Superior temporal gyrus (tissue), 1 donor: ENCODE measurements at regions not wholly inside any gene's neighbourhood (a gene's known extent, or its start where the extent isn't known, plus 50 kb on each side); places are given as distances from the start of the nearest gene placed in this dataset.

ENCODE experiments used
- DNase-seq: peaks from one replicate; pipeline ENCODE4 v3.0.0-alpha.2; 2016; ENCODE audit errors: extremely low spot score

DNA sequence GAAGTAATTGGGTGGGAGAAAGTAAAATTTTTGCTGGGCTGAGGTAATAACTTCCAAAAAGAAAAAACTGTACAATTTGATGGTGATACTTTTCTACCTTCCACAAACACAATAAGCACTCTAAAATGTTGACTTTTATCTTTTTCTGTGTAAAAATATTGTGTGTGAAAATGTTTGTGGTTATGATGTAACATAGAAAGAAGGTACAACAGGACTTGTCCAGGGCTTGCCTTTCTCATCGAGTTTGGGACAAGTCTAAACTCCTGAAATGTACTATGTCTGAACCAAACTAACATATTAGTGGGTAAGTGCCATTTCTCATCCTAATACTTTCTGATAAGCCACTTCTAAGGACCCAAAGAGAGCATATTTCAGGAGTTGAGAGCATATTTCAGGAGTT, 174.2 kb upstream of the PDGFD start:
- no peak for DNase-seq

DNA sequence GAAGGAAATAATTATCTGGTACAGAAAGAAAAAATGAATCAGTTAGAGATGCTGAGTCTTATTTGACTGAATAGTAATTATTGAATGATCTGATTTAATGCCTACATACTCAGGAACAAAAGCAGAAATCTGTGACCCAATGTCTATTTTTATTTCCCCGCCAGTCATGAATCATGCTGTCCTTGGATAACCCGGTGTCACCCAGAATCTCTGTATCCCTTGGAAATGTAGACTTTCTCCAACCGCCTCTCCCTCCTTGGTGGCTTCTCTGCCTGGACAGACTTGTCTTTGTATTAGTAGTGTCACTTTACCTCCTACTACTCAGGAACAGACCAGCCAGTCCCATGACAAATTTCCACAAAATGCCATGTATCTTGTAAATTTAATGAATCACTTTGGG, 173.3 kb upstream of the PDGFD start:
- DNase-seq: no peak

DNA sequence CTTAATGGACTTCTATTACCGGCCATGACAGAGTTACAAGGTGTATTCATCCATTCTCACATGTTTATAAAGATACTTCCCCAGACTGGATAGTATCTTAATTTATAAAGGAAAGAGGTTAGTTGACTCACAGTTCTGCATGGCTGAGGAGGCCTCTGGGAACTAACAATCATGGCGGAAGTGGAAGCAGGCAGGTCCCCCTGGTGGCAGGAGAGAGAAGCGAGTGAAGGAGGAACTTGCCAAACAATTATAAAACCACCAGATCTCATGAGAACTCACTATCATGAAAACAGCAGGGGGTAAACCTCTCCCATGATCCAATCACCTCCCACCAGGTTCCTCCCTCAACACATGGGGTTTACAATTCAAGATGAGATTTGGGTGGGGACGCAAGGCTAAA, 170.0 kb upstream of the PDGFD start:
- no peak for DNase-seq

DNA sequence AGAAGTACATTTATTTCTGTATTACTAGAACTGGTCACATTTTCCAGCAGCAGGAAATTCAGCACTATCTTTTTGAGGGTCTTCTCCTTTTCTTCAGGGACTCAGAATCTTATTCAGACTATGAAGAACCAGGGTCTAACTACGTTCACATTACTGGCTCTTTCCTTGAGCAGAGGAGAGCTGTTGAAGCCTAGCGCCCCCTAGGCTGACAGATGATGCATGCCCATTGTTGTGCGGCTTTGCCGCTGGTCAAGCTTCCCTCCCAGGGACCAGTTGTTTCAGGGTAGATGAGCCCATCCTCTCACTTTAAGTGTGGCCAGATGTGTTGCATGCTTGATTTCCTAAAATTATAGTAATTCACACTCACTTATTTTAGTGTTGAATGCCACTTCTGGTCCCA, 168.2 kb upstream of the PDGFD start:
- DNase-seq: no peak

DNA sequence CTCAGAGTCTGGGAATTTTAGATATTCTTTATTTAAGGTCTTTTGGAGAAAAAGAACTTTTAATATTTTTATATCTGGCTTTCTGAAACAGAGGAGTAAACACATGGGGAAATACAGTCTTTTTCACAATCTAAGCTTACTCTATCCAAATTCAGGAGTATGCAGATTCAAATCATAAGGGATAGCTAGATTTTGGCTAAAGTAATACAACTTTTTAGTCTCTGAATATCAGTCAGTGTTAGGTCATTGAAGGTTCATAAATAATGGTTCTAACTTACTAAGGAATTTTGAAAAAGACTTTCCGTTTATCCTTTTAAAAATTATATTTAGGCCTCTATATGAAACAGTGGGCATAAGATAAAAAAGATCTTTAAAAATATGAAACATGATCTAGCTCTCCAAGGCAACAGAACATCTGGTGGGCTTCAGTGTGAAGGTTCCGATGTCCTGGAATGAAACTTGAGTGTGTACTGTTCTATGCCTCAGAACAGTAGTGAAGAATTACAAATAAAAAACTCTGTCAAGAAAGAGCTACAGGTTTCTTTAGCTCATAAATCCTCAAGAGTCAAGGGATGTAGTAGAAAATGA, 165.2 kb upstream of the PDGFD start:
- no peak for DNase-seq

DNA sequence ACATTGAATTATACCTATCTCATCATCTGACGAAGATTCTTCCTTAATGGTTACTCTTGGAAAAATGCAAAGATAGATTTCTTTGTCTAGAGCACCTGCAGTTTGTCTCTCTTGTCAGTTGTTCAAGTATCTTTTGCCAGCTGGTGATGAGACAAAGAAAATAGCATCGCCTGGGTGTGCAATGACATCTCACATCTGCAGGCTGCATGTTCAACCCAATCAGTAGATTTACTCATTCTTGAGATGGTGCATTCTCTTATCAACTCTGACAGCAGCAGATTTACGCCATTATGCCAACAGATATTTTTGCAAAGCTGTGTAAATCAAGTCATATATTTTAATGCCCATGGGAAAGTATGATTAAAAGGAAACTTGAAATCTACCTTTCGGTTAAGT, 164.6 kb upstream of the PDGFD start:
- DNase-seq: no peak

DNA sequence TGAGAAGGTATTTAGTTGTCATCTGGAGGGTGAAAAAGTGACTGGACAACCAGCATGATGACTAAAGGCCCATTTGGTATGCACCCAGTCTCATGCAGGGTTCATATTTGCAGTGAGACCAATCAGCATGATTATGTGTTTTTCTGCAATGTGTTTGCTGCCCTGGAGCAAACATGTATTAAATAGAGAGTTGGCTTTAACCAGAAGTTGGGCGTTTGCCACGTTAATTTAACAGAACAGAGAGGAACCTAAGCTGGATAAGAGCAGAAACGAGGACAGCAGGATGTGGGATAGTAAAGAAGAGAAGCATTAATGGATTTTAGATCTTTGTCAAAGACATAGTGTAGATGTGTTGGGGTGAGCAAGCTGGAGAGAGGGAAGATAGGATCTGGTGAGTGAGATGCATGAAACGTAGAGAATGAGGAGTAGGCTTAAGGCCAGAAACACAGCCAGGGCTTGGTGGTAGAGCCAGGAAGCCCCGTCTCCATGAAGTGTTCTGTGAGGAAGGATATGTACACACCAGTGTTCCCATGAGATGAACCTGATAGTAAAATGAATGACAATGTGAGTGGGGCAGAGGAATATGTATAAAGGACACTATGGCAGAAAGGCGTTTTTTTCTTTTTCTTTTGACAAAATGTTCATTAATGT, 164.0 kb upstream of the PDGFD start:
- DNase-seq: no peak

DNA sequence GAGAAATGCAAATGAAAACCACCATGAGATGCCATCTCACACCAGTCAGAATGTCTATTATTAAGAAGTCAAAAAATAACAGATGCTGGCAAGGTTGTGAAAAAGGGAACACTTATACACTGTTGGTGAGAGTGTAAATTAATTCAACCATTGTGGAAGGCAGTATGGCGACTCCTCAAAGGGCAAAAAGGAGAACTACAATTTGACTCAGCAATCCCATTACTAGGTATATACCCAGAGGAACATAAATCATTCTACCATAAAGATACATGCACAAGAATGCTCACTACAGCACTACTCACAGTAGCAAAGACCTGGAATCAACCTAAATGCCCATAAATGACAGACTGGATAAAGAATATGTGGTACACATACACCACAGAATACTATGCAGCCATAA, 161.1 kb upstream of the PDGFD start:
- DNase-seq: no peak

DNA sequence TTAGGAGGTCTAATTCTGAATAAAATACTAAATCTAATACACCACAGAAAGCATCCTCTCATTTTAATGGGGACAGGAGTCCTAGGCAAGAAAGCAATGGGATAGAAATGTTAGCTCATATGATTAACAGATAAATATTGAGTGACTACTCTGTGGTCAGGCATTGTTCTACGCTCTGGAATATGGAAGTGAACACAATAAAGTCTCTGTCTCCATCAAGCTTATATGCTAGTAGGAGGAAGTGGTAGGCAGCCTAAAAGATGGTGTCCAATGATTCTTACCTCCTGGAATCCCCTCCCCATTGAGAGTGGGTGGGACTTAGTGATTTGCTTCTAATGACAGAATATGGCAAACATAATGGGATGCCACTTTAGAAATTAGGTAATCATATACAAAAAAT, 160.3 kb upstream of the PDGFD start:
- no peak for DNase-seq

DNA sequence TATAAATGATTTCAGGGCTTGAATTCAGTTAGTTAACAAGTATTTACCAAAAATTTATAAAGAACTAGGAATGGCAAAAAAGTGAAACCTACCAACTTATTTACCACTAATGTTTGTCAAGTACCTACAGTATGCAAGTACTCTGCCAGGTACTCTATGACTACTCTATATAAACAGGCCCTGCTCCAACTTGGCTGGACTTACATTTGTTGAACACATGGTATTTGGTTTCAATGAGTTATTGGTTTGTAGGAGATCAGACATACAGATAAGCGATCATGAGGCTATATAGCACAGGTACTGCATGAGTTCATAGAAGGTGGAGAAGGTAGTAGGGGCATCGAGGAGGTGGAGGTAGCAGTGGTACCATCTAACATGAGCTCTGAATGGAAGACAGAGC, 159.9 kb upstream of the PDGFD start:
- DNase-seq: no peak

DNA sequence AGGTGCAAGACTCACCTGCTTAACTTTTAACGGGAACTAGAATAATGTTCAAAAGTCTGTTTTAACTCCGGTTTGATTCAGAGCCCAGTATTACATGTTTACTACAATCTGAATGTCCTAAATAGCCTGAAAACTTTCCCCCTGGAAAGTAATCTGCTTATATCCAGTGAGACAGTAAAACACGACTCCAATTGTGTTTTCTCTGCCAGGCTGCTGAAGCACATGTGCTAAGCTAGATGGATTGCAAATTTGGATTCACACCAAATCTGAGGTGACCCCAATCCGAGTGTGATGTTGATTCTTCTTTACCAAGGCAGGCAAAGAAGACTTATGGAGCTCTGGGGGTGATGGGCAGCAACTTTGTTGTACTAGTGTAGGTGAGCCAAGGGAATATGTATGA, 158.7 kb upstream of the PDGFD start:
- no peak for DNase-seq

DNA sequence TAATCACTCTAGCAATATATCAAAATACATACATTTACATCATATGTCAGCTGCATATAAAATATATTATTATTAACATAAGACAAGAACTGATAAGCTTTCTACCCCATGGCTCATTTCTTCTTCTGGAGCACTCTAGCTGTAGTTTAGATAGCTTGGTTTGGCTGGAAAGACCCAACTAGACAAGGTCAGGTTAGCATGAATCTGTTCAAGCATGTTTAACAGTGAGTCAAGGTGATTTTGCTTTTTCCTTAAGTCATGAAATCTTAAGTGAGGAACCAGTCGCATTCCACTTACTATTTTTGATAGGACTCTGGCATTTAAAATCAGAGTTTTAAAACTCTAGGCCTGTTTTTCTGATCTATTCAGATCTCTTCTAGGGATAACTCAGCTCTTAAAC, 157.0 kb upstream of the PDGFD start:
- no peak for DNase-seq

DNA sequence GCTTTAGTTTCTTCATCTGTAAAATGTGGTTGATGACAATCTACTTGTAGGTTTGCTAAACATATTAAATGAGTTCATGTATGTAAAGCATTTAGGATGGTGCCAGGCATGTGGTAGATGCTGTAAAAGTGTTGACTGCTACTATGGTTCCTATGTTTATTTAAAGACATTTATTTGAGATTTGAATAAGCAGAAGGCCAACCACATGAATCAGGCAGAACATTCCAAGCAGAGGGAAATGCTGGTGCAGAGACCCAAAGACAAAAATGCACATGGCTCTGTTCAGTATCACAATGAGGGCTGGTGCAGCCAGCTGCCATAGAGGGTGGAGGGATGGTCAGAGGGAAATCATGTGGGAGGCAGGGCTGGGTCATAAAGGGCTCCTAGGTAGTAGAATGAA, 156.2 kb upstream of the PDGFD start:
- no peak for DNase-seq

DNA sequence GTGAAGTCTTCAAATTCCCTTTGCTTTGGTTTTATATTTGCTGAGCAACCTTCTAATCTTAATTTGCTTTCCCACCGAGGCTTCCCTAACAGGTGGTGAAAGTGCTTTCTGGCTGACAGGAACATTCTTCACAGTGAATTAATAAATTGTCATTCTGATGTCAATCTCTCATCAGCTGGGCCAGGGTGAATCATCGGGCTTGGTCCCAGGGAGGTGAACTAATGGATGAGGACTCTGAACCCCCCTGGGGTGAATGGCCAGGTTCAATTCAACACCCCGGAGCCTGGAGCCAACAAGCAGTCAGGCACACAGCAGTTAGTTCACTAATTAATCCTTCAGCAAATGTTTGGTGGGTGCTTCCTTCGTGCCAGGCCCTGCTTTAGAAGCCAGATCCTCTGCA, 155.4 kb upstream of the PDGFD start:
- no peak for DNase-seq

DNA sequence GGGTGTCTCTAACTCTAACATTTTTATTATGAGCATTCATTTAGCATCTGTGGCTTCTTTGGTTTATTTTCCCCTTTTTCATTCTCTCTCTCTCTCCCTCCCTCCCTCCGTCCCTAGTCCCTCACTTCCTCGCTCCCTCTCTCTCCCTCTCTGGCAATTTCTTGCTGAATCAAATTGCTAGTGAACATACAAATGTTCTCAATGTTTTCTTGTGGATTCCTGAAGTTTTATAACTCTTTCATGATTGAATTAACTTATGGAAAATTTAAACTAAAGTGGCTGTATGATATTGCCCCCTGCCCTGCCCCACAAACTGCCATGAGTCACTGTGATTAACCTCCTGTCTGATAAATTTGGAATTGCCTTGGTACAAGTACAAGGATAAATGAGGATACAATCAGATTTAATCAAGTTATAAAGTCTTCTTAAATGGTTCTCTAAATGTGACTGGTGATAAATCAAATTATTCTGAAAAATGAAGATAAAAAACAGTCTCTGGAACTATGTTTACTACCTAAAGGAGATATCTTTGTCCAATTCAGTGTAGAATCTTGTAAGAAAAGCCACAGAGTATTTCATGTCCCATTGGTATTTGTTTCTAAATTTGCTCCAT, 143.0 kb upstream of the PDGFD start:
- no peak for DNase-seq

DNA sequence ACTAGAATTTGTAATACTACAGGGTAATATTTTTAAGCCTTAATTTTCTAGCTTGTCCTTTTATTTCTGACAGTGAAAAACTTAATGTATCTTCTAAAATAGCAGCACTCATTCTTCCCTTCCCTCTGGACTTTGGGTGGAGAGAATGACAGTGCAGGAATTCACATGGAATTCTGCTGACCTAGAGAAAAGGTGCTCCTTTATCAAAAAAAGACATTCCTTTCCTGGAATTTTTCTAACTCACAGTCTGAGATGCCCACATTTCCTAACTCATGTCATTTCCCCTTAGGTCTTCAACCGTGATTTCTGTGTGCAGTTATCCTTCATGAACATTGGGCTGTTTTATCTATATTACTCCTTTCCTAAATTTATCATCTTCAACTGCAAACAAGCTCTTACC, 137.8 kb upstream of the PDGFD start:
- DNase-seq: no peak

DNA sequence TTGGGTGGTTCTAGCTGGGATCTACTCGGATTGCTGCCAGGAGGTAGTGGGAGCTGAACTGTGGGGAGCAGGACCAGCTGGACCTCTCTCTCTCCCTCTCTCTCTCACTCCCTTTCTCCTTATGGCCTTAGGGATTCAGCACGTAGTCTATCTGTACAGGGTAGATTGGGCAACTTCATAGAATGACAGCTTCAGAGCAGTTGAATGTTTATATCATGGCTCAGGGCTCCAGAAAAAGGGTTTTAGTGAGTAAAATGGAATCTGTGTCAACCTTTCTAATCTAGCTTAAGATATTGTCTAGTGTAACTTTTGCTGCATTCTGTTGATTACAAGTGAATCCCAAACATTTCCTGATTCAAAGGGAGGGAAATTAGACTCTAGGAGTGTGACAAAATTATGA, 127.7 kb upstream of the PDGFD start:
- DNase-seq: no peak

DNA sequence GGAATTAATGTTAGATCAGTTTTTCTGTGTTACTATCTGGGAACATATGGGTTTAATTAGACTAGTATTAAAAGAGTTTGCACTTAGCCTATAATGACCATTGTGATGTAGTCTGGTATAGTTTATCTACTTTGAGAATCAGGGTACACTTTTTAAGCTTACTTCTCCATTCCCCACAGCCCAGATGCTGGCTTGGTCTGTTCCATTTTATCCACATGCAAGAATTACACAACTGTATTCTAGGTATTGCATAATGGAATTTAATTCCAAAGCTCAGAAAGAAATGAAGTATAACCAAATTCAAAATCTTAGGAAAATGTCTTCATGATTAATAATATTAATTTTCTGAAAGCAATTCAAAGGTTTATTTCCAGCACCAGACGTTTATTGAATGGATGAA, 122.2 kb upstream of the PDGFD start:
- no peak for DNase-seq

DNA sequence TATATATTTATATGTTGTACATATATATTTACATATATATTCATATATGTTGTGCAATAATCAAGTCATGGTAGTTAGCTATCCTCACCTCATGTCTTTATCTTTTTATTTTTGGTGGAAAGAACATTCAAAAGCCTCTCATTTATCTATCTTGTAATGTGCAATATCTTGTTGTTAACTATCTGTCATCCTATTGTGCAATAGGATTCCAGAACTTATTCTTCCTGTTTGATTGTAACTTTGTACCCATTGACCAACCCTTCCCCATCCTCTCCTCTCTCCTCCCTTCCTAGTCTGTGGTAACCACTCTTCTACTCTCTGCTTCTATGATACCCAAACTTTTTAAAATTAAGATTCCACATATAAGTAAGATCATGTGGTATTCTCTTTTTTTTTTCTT, 115.6 kb upstream of the PDGFD start:
- DNase-seq: no peak

DNA sequence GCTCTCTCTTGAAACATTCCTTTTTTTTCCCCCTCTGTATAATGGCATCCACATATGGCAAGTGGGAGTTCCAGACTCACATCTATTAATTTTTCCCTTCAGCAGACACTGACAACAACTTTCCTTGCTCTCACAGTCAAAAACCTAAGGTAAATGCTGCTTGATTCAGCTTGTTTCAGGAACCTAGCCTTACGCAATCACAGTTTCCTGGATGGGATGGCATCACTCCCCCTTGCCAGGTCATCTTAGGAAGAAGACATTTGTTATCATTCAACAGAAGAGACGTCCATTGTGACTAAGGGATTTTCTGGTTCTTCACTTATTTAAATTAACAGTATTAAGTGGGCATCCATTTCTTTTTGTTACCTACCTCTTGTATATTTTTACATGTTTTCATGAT, 112.0 kb upstream of the PDGFD start:
- no peak for DNase-seq

DNA sequence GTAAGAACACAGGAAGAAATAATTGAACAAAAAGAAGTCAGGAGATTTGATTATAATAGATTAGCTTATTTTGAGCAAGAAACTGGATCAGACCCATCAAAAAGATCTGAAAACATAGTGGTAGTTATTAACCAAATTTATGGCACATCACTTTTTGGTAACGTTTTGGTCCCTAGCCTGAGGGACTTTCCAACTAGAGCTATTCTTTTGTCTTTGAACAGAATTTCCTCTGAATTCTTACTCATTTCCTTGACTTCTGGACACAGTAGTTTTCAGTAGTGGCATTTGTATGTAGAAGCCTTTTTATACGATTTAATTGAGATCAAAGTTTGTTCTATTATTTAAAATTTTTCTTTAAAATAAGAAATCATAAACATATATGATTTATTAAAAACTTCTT, 96.5 kb upstream of the PDGFD start:
- no peak for DNase-seq

DNA sequence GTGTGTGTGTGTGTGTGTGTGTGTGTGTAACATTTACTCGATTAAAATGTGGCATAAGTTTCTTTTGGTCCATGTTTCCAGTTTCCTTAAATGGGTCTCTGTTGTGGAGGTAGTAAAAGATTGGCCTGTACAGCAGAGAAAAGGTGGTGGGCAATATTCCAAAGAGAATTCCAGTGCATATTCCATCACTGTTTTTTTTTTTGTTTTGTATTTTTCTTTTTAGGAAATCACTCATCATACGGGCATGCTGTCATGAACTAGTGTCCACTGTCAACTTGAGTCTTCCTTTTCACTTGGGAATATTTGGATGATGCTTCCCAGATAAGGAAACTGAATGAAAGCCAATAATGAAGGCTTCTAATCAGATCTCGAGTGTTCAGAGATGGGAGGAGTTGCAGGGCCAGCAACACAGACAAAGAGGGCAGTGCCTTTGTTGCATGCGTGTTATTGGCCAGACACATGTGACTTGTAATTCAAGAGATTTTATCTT, 95.2 kb upstream of the PDGFD start:
- DNase-seq: no peak

DNA sequence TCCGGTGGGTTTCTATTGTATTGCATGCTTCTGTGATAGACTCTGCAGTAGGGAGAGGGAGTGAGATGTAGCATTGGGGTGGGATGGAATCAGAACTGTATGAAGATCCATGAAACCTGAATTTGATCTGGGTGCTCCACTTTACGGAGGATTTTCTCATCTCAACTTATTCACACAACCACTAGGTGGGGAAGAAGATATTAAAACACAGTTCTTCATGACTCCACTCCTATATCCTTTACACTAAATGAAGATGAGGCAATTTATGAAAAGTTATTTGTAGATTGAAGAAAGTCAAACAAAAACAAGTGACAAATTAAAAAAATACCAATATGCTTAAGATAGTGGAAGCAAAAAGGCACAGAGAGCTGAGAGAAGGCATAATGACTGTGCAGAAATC, 92.6 kb upstream of the PDGFD start:
- no peak for DNase-seq

DNA sequence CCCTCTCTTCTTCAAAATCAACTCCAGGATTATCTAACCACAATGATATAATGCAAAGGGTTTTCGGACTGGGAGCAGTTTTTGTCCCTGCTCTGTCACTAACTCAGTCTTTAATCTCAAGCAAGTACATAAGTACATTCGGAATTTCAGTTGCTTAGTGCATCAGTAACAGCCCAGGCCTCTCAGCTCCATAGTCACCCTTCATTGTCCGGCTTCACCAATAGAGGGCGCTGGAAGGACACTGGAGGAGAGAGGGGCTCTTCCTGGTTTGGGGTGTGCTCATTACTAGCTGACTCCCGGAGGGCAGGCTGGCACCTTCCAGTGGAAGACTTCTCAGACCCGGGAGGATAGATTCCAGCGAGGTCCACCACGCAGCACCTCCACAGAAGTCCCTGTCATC, 90.4 kb upstream of the PDGFD start:
- DNase-seq: no peak
